Astrocyte of the cerebellum (primary cell): ENCODE measurements at regions not wholly inside any gene's neighbourhood (a gene's known extent, or its start where the extent isn't known, plus 50 kb on each side); places are given as distances from the start of the nearest gene placed in this dataset.

ENCODE experiments used
- DNase-seq: peaks from one replicate; pipeline ENCODE4 v3.0.0-alpha.2; 2011; ENCODE audit warnings: low read depth
- H3K4me3 ChIP-seq: 2 replicates; pipeline ENCODE4 v1.5.1; 2011; ENCODE audit warnings: mild to moderate bottlenecking, low read depth, low read length, moderate library complexity
- in situ Hi-C: cut with HindIII; loops from 2 replicates; pipeline ENCODE4 v1.10.0; 2017; ENCODE audit warnings: low sequenced_read_pairs
- TF ChIP-seq, protein P1 (sequence below): IDR thresholded peaks from 2 replicates; pipeline ENCODE4 v1.5.1; 2012; ENCODE audit warnings: low read length, low read depth, moderate library complexity, mild to moderate bottlenecking; ENCODE audit errors: missing control alignments

DNA sequence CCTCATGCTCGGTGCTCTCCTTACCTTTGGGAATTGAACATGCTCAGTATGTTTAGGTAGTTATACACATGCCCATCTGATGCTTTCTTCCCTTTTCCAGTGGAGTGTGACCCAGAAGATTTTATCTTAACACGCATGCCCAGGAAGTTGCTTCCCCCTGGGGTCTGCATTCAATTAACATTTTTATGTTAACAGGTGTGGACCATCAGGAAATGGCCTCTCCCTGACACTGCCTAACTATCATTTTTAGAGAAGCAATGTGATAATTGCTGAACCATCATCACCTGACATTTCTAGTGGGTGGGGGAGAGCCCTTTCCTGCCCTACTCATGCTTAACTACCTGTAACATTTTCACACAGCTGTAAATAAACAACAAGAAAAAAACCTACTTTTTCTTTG, 55.1 kb upstream of the TGFBR2 start:
- TF ChIP-seq, protein P1, sequence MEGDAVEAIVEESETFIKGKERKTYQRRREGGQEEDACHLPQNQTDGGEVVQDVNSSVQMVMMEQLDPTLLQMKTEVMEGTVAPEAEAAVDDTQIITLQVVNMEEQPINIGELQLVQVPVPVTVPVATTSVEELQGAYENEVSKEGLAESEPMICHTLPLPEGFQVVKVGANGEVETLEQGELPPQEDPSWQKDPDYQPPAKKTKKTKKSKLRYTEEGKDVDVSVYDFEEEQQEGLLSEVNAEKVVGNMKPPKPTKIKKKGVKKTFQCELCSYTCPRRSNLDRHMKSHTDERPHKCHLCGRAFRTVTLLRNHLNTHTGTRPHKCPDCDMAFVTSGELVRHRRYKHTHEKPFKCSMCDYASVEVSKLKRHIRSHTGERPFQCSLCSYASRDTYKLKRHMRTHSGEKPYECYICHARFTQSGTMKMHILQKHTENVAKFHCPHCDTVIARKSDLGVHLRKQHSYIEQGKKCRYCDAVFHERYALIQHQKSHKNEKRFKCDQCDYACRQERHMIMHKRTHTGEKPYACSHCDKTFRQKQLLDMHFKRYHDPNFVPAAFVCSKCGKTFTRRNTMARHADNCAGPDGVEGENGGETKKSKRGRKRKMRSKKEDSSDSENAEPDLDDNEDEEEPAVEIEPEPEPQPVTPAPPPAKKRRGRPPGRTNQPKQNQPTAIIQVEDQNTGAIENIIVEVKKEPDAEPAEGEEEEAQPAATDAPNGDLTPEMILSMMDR = no peak
- in situ Hi-C loops = no loop called here
- DNase-seq = no peak

DNA sequence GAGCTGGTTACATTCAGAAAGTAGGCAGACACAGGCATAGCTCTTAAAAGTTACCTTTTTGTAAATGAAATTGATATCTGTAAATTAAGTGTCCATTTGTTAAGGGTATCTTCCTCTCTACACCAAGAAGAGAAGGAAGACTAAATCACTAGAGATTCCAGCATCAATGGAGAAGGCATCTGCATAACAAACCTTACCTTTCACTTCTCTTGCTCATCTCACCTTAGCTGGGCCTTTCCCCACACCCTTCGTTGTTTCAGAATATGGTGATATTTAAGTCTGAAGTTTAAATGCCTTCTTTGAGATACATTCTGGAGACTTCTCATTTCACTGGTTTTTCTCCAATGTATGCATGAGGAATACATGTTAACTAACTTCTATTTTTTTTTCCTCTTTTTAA, 54.5 kb upstream of the TGFBR2 start:
- in situ Hi-C loops = no loop called here
- no peak overlapping the region for H3K4me3 ChIP-seq
- TF ChIP-seq, protein P1 = no peak
- no peak for DNase-seq

More for the DNA sequence above, 55.1 kb upstream of the TGFBR2 start:
- no peak overlapping the region for H3K4me3 ChIP-seq

DNA sequence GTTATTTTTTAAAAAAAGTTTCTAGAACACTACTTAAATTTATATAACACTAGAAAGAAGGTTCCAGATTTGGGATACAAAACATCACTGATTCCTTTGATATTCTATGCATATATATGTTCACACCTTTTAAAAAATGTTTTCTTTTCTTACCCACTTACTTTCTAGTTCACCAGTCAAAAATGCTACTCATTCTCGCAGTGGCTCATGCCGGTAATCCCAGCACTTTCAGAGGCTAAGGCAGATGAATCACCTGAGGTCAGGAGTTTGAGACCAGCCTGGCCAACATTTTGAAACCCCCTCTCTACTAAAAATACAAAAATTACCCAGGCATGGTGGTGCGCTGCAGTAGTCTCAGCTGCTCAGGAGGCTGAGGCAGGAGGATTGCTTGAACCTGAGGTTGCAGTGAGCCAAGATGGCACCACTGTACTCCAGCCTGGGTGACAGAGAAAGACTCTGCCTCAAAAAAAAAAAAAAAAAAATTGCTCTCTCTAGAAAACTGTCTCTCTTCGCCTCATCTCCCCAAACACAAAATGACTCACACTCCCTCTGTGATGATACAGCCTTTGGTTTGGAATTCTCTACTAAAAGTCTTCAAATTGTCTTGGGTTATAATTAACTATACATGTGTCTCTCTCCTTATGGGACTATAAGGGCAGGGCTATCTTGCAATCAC, 52.6 kb upstream of the TGFBR2 start:
- no peak for DNase-seq
- no peak overlapping the region for H3K4me3 ChIP-seq
- in situ Hi-C loops = no loop called here
- TF ChIP-seq, protein P1 = no peak

DNA sequence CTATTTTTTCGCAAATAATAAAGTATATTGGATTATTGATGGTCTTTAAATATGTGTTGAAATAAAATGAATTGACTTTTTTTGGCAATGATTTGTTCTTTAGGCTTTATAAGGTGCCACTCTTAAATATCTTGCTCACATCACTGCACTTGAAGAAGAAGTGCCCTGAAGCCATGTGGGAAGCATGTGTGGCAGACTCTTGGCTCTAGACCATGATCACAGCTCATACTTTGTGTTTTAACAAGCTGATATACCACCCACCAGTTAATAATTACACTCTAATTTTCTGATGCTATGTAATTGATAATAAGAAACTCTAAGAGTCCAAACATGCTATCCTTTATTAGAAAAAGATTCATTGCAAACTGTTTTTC, 52.1 kb upstream of the TGFBR2 start:
- in situ Hi-C loops = no loop called here
- H3K4me3 ChIP-seq = no peak overlapping the region
- TF ChIP-seq, protein P1 = no peak
- DNase-seq = no peak

DNA sequence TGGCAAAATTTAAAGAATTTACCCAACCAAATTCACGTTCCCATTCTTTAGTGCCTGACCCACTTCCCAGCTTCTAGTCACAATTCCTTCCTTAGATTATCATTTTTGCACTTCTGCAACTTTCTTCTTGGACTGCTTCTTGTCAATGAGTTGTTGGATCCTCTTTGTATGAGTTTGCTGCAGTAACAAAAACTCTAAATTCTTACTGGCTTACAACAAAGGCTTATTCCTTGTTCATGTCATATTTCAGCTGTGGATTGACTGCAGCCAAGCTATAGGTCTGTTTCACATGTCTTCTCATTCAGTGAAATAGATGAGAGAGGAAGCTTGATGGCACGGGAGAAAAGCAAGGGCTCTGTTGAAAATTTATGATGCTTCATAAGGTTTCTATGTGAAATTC, 50.4 kb upstream of the TGFBR2 start:
- no peak for DNase-seq
- in situ Hi-C loops = no loop called here
- TF ChIP-seq, protein P1 = no peak
- H3K4me3 ChIP-seq = no peak overlapping the region
